NCI-H510A (cell line): ENCODE measurements at regions not wholly inside any gene's neighbourhood (a gene's known extent, or its start where the extent isn't known, plus 50 kb on each side); places are given as distances from the start of the nearest gene placed in this dataset.
"Not testable (repeated sequence)": the region's sequence is repeated elsewhere in the genome, so short reads cannot be mapped to it uniquely, and the experiment has no call there.

Experiments
- DNase-seq: peaks from one replicate; lab custom pipeline; 2025; lab: John Stamatoyannopoulos, UW

- no peak for DNase-seq
These were observed 1302.3 kb upstream of the CHAC2 start for GRCh38 chr2:52465287-52465686.

GRCh38 chr2:52463457-52463856 is 1304.1 kb upstream of the CHAC2 start:
- no peak for DNase-seq

- no peak for DNase-seq
These were observed 1310.8 kb upstream of the CHAC2 start for GRCh38 chr2:52456561-52457377.

GRCh38 chr2:52454962-52455361 is 1312.6 kb upstream of the CHAC2 start:
- no peak for DNase-seq

GRCh38 chr2:52452201-52452600 is 1315.4 kb upstream of the CHAC2 start:
- no peak for DNase-seq

- no peak for DNase-seq
These were observed 1321.9 kb upstream of the CHAC2 start for GRCh38 chr2:52445686-52446085.

GRCh38 chr2:52431352-52431760 is 1336.2 kb upstream of the CHAC2 start:
- no peak for DNase-seq

GRCh38 chr2:52429740-52430139 is 1337.9 kb upstream of the CHAC2 start:
- DNase-seq, result no peak

GRCh38 chr2:52429171-52429570 is 1338.4 kb upstream of the CHAC2 start:
- DNase-seq, result no peak

GRCh38 chr2:52428224-52428623 is 1339.4 kb upstream of the CHAC2 start:
- no peak for DNase-seq

- DNase-seq, result no peak
These were observed 1343.9 kb upstream of the CHAC2 start for GRCh38 chr2:52423655-52424054.

GRCh38 chr2:52423111-52423510 is 1344.5 kb upstream of the CHAC2 start:
- DNase-seq, result no peak

- no peak for DNase-seq
These were observed 1351.3 kb upstream of the CHAC2 start for GRCh38 chr2:52416340-52416739.

- no peak for DNase-seq
These were observed 1352.9 kb upstream of the CHAC2 start for GRCh38 chr2:52414561-52415295.

GRCh38 chr2:52409308-52410118 is 1358.1 kb upstream of the CHAC2 start:
- not testable (repeated sequence) for DNase-seq

- DNase-seq, result no peak
These were observed 1361.6 kb upstream of the CHAC2 start for GRCh38 chr2:52405980-52406379.

- no peak for DNase-seq
These were observed 1362.7 kb upstream of the CHAC2 start for GRCh38 chr2:52404866-52405265.

GRCh38 chr2:52404046-52404445 is 1363.6 kb upstream of the CHAC2 start:
- no peak for DNase-seq

- DNase-seq, result no peak
These were observed 1365.5 kb upstream of the CHAC2 start for GRCh38 chr2:52402128-52402527.

- no peak for DNase-seq
These were observed 1364.9 kb upstream of the NRXN1 start for GRCh38 chr2:52396836-52397235.

GRCh38 chr2:52395912-52396311 is 1364.0 kb upstream of the NRXN1 start:
- no peak for DNase-seq

GRCh38 chr2:52391621-52392020 is 1359.7 kb upstream of the NRXN1 start:
- no peak for DNase-seq

GRCh38 chr2:52390651-52391050 is 1358.7 kb upstream of the NRXN1 start:
- no peak for DNase-seq
